DMS 273 treated with DMSO at 0.1 percent for 48 hours (cell line): ENCODE measurements at regions not wholly inside any gene's neighbourhood (a gene's known extent, or its start where the extent isn't known, plus 50 kb on each side); places are given as distances from the start of the nearest gene placed in this dataset.
"Not testable (repeated sequence)": the region's sequence is repeated elsewhere in the genome, so short reads cannot be mapped to it uniquely, and the experiment has no call there.

Experiments
- DNase-seq: peaks from one replicate; lab custom pipeline; 2025; lab: John Stamatoyannopoulos, UW

DNA sequence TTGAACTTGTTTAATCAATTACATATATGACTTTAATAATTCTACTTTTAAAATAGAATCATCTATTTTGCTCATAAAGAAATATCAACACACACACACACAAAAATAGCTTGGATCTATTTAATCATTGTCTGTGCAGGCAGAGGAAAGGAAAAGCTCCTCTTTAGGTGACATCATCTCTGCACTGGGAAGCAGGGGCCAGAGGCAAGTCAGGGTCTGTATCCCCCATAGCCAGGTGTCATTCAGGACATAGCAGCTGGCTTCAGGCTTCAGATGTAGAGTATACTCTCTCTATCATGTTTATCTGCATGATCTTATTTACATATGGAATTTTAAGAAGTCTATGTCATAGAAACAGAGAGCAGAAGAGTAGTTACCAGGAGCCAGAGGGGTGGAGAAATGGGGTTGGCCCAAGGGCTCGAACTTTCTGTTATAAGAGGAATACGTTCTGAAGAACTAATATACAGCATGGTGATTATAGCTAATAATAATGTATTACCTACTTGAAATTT lies 110.4 kb upstream of the LDB2 start:
- no peak for DNase-seq

DNA sequence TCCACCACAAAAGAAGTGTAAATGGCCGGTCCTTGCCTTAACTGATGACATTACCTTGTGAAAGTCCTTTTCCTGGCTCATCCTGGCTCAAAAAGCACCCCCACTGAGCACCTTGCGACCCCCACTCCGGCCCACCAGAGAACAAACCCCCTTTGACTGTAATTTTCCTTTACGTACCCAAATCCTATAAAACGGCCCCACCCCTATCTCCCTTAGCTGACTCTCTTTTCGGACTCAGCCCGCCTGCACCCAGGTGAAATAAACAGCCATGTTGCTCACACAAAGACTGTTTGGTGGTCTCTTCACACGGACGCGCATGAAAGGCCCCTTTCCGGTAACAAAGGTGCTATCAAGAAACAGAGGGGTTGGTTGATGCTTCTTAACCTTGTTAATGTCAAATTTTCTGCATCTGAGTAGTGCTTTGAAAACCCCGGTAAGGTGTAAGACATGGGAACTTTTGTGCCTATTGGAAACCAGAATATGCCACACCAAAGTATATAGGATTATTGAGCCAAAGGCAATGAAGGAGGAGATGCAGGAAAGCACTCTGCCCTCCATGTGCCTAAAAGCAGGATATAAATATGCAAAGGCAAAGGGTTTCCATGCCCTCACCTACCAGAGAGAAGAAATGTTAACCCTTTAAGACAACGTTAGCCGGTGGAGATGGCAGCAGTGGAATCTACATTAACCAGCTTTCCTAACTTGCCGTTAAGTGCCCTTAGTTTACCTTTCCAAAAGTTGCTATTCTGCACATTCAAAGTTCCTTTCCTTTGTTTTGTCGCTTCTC lies 105.4 kb upstream of the LDB2 start:
- DNase-seq: not testable (repeated sequence)

DNA sequence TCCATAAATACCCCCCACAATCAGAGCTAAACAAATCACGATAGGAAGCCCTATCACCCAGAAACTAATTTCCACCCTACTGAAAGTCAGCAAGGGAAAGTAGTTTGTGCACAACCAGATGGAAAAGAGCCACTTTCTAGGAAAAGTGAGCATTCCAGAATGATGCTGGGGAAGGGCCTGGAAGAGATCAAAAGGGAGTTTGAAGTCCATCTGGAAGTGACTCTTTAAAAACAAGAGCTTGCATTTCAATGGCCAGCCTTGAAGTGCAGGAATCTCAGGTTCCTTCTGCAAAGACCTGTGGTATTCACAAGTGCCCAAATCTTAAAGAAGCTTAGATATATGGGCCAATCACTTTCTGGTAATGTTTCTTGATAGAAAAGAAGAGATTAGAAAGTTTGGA lies 97.0 kb upstream of the LDB2 start:
- no peak for DNase-seq

DNA sequence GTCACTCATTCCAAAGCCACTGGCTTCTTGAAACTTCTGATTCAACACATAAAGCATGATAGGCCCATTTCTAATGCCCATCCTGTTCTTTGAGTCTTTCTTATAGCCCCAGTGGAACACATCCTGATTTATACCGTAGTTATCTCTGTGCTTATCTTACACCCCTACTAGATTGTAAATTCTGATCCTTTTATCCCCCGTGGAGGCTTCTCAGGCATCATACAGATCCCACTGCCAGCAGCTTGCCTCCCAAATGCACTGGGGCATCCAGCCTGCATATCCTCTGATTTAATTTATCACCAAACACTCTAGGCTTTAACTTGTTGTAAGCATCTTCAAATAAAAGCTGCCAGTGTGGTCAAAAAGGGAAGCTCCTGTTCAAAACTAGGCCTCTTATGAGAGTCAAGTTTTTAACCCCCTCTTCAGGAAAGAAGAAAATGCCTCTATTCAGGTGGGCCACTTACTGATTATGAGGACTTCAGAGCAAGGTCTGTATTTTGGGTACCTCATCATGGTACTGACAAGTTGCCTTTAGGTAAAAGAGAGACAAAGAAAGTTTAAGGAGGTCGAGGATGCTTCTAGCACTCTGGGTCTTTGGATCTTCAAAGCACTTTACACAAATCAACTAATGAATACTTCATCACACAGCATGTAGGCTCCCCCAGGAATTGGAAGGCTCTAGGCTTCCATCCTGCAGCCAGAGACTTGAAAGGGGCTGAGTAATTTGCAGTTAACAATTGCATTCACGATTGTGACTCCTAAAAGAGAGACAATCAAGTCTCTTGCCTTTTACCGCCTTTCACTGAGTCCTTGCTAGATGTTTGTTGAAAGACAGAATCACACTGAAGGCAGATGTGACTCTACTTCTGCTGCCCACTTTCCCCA lies 95.8 kb upstream of the LDB2 start:
- DNase-seq: no peak

DNA sequence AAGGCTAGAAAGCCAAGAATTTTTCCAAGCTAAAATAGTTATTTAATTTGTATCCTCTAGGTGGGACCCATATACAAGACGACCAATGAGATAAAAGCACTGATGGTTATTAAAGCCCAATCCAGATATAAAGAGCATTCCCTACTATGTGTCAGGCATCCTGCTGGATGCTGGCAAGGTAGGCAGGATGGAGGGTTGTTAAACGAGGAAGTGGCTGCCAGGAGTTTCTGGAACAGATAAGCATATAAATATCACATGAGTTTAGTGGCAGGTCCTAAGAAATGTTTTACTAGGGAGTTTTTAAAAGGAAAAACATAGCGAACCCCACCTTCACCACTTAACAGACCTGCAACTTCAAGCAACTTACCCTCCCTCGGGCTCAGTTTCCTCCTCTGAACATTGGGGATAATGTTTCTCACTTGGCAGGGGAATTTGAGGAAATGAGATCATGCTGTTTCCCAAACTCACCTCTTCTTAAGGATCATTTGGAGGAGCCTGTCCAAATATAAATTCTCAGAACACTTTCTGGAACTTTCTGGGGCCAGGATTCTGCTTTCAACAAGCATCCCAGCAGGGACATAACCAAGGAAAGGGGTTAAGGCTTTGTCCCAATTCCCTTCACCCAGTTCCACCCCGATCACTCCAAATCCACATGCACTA lies 94.3 kb upstream of the LDB2 start:
- no peak for DNase-seq

DNA sequence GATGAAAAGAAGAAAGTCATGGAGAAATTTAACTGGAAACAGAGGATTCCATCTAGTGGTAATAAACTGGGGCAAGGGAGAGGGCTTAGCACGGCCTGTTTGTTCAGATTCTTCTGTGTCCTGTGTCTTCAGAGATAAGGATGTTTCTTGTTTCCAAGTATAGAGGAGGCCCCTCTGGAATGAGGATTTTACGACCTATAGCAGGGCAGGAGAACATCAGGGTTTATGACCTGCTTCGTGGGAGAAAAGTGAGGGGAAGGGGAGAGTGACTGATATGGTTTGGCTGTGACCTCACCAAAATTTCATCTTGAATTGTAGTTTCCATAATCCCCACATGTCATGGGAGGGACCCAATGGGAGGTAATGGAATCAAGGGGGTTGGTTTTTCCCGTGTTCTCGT lies 93.0 kb upstream of the LDB2 start:
- DNase-seq: no peak

DNA sequence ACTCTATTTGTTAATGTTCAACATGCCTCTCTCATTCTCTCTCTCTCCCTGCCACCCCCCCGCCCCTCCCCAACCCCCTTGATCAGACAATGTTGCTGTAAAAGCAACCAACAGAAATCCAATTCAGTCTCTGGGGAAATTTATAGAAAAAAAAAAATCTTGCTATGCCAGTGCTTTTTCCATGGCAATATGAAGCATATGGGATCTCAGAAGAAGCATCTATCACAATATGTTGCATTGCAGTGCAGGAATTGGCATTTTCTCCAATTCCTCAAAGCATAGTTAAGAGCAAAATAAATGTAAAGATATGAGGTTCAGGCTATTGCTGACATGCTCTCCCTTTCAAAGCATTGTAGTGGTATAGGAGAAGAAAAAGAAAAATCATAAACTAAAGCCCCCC lies 90.9 kb upstream of the LDB2 start:
- no peak for DNase-seq

DNA sequence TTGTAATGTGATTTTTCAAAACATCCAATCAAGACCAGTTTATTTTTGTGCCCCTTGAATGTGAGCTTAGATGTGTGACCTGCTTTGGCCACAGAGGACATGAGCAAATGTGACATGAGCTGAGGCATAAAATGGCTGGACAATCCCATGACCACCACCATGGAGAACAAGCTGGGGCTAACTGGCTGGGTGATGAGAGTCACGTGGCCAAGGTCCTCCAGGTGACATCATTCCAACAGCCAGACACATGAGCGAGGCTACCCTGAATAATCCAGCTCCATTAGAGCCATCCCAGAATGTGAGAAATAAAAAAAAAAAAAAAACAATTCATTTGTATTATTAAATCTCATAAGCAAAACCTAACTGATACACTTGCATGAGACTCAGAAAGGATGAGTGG lies 90.4 kb upstream of the LDB2 start:
- no peak for DNase-seq

DNA sequence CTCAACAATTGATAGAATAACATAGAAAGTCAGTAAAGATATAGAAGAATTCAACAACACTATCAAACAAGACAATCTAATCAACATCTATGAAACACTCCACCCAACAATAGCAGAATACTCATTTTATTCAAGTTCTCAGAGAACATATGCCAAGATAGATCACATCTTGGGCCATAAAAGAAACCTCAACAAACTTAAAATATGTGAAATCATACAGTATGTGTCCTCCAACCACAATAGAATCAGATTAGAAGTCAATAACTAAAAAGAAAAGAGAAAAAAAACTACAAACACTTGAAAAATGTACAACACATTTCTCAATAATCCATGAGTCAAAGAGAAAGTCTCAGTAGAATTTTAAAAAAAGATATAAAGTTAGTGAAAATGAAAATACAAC lies 78.6 kb upstream of the LDB2 start:
- no peak for DNase-seq

DNA sequence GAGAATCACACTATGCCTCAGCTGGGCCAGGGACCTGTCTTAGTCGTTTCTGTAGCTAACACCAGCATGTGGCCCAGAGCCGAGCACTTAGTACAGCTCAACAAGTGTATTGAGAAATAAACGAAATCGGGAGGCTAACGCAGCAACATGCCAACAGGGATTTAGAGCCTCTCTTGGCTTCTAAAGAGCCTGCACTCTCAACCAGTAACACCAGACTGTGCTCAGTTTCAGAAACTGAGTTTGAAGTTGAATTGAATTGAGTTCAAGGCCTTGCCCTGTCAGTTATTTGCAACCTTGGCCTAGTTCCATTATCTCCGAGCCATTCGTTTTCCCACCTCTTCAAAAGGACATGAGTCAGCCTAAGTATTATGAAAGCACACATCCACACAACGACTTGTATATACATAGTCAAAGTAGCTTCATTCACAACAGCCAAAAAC lies 71.3 kb upstream of the LDB2 start:
- DNase-seq: no peak

DNA sequence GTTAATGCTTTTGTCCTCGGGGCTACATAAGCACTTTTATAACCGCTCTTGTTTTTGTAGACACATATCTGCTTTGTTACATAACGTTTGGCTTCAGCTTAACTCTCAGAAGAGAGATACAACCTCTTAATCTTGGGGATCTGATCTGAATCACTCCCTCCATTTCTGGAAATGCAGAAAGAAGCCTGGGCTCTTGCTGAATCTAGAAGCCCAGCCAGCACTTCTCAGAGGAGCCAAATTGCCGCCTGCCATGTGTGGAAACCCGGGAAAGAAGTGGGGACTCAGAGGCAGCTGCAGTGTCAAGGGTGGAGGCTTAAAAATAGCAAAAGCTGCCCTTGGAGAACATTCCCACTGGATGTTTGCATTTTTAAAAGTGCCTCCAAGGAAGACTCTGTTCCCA lies 69.3 kb upstream of the LDB2 start:
- DNase-seq: no peak

DNA sequence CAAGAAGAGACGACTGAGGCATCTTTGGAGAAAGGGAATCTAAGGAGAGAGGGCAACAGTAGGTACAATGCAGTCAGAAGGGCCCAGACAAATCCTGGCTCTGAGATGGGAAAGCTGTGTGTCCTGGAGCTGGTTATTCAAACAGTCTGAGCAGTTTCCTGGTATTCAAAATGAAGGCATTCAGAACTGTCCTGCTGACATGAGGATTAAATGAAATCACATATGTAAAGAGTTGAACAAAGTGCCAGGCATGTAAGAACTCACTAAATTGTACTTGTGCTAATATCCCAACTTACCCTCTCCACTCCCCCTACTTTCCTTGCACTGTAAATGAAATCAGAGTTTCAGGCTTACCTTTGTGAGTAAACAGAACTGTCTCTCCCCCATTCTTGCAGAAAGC lies 60.9 kb upstream of the LDB2 start:
- DNase-seq: no peak

DNA sequence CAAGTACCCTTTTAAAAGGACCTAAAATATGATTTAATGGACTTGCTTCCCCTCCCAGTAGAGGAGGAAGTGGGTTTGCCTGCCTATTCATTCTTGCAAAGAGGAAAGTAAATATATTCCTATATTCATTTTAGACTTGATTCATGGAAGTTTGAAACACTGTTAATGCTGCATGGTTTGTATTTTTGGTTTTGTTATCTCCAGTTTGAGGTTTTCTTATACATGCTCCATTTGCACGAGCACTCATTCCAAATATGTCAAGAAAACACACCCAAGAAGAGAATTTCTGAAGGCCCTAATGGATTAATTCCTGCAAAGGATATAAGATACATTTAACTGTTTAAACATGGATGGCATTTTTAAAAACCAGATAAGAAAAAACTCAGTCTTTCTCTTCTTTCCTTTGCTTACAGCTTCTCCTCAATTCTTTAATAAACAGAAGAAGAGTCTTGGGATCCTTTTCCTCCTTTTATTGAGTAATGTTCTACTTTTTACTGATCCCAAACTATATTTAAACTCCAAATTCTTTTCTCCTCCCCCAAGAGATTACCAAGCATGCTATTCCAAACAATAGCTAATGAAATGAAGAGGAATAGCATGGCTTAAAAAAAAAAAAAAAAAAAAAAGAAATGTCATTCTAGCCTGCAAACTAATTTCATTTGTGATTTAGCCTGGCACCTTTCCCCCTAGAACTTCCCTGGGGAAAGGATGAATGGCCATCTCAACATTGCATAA lies 54.6 kb upstream of the LDB2 start:
- DNase-seq: no peak

DNA sequence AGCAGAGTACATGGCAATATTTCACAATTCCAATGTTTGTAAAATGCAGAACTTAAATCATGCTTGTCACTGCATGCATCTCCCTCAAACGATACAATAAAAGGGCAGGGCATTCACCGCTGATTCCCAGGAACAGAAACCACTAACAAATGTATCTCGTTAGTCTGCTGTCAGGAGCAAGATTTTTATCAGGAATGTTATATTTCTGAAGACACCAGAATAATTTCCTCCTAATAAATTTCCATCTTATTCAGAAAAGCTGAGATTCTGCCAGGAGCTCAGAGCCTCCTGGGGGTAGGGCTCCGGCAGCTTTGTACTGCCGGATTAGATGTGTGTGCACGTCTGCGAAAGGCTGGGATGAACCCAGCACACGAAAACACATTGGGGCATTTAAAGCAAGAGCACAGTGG lies 54.0 kb upstream of the LDB2 start:
- no peak for DNase-seq
